Type B pancreatic cell (in vitro differentiated cells): ENCODE measurements at regions not wholly inside any gene's neighbourhood (a gene's known extent, or its start where the extent isn't known, plus 50 kb on each side); places are given as distances from the start of the nearest gene placed in this dataset.

Source experiments
- DNase-seq: peaks from one replicate; pipeline ENCODE4 v3.0.0; 2021; ENCODE audit warnings: mixed read lengths; ENCODE audit not compliant: unreplicated experiment; ENCODE audit errors: extremely low spot score
- H3K27ac Mint-ChIP-seq: 2 replicates; pipeline ENCODE4 v1.8.0; 2021; ENCODE audit warnings: mild to moderate bottlenecking, mixed read lengths
- H3K27me3 Mint-ChIP-seq: 2 replicates; pipeline ENCODE4 v1.8.0; 2021; ENCODE audit warnings: mixed read lengths
- H3K36me3 Mint-ChIP-seq: 2 replicates; pipeline ENCODE4 v1.8.0; 2021; ENCODE audit warnings: mixed read lengths
- H3K4me1 Mint-ChIP-seq: one replicate; pipeline ENCODE4 v1.8.0; 2021; ENCODE audit warnings: mixed read lengths; ENCODE audit not compliant: unreplicated experiment
- H3K4me3 Mint-ChIP-seq: 2 replicates; pipeline ENCODE4 v1.8.0; 2021; ENCODE audit warnings: mild to moderate bottlenecking, mixed read lengths
- H3K9me3 Mint-ChIP-seq: 2 replicates; pipeline ENCODE4 v1.8.0; 2021; ENCODE audit warnings: mixed read lengths
- TF ChIP-seq, protein P1 (sequence below): fragments of 200-600 bp; sonication (generic); conservative IDR thresholded peaks from 2 replicates; pipeline ENCODE4 v1.5.0; 2021; ENCODE audit warnings: antibody characterized with exemption, mild to moderate bottlenecking

DNA sequence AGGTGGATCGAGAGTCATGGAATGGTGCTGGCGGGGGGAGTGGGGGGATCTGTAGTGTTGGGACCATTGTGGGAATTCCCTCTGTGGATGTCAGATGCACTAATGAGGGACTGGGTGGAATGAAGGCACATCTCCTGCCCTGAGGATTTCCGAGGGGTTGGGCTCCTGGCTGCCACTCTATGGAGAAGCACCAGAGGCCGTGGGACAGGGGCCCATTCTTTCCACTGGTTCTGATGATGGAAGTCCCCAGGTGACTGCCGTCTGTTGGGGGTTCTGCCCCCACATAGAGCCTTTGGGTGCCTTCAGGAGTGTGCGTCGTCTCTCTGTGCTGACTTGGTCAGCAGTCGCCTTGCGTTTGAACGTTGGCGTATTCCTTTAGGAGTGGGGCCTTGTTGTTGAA, 202.9 kb downstream of the GLRX3 start:
- Mint-ChIP-seq H3K4me3 (no peak overlapping the region), H3K9me3 (no peaks in the 10 kb centered on the region), H3K27me3 (peaks cover 26% of the 10 kb centered on the region), H3K27ac (no peak overlapping the region), H3K4me1 (no peaks in the 10 kb centered on the region), H3K36me3 (no peaks in the 10 kb centered on the region)
- TF ChIP-seq, protein P1, sequence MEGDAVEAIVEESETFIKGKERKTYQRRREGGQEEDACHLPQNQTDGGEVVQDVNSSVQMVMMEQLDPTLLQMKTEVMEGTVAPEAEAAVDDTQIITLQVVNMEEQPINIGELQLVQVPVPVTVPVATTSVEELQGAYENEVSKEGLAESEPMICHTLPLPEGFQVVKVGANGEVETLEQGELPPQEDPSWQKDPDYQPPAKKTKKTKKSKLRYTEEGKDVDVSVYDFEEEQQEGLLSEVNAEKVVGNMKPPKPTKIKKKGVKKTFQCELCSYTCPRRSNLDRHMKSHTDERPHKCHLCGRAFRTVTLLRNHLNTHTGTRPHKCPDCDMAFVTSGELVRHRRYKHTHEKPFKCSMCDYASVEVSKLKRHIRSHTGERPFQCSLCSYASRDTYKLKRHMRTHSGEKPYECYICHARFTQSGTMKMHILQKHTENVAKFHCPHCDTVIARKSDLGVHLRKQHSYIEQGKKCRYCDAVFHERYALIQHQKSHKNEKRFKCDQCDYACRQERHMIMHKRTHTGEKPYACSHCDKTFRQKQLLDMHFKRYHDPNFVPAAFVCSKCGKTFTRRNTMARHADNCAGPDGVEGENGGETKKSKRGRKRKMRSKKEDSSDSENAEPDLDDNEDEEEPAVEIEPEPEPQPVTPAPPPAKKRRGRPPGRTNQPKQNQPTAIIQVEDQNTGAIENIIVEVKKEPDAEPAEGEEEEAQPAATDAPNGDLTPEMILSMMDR = no peak
- DNase-seq = no peak

DNA sequence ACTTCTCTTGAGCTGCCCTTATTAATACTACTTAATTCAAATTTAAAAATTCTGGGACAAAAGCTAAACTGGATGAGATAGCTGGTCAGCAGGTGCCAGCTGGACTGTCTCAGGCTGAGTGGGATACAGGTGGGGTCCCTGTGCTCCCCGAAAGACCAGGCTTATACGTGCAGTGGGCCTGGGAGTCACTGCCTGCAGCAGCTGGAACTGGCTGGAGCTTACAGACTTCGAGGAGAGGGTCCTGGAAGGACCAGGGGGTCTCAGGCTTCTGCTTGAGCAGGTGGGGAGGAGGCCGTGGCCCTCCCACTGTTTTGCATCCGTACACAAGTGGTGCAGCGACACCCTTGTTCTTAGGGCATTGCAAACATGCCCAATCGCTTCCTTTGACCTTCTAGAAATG, 203.7 kb downstream of the GLRX3 start:
- TF ChIP-seq, protein P1 = no peak
- Mint-ChIP-seq H3K27me3 (peaks cover 26% of the 10 kb centered on the region), H3K27ac (no peak overlapping the region), H3K4me3 (no peak overlapping the region), H3K4me1 (no peaks in the 10 kb centered on the region), H3K9me3 (no peaks in the 10 kb centered on the region), H3K36me3 (no peaks in the 10 kb centered on the region)
- peak; percentile 43 for DNase-seq

DNA sequence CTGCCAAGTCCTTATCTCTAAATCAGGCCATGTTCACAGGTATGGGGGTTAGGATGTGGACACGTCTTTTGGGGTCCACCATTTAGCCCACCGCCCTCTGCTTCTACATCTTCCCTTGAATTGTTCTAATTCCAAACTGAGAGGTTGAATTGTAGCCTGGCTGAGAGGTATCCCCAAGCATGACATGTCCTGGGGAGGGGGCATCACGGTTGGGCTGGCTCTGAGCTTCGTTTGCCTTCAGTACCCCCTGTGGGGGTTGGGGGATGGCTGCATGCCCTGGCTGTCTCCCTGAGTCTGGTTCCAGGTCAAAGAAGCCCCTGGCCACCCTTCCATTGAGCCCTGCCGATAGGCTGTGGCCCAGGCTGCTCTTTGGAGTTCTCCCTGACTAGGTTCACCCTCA, 204.6 kb downstream of the GLRX3 start:
- Mint-ChIP-seq H3K9me3 (no peaks in the 10 kb centered on the region), H3K27me3 (peaks cover 26% of the 10 kb centered on the region), H3K27ac (no peak overlapping the region), H3K4me3 (no peak overlapping the region), H3K4me1 (no peaks in the 10 kb centered on the region), H3K36me3 (no peaks in the 10 kb centered on the region)
- DNase-seq = peak; percentile 47
- TF ChIP-seq, protein P1 = no peak

GRCh38 chr10:130341356-130341755, 205.2 kb downstream of the GLRX3 start:
- H3K27ac Mint-ChIP-seq = no peak overlapping the region
- H3K27me3 Mint-ChIP-seq = peaks cover 26% of the 10 kb centered on the region
- TF ChIP-seq, protein P1 = peak; percentile 79
- H3K36me3 Mint-ChIP-seq = no peaks in the 10 kb centered on the region
- H3K9me3 Mint-ChIP-seq = no peaks in the 10 kb centered on the region
- H3K4me1 Mint-ChIP-seq = no peaks in the 10 kb centered on the region
- no peak overlapping the region for H3K4me3 Mint-ChIP-seq
- peak; percentile 66 for DNase-seq

- Mint-ChIP-seq H3K27me3 (peaks cover 22% of the 10 kb centered on the region), H3K4me1 (no peaks in the 10 kb centered on the region), H3K9me3 (no peaks in the 10 kb centered on the region), H3K4me3 (no peak overlapping the region), H3K36me3 (no peaks in the 10 kb centered on the region), H3K27ac (no peak overlapping the region)
- TF ChIP-seq, protein P1 = no peak
- DNase-seq = no peak
Measured at GRCh38 chr10:130345728-130346127, 209.5 kb downstream of the GLRX3 start.

DNA sequence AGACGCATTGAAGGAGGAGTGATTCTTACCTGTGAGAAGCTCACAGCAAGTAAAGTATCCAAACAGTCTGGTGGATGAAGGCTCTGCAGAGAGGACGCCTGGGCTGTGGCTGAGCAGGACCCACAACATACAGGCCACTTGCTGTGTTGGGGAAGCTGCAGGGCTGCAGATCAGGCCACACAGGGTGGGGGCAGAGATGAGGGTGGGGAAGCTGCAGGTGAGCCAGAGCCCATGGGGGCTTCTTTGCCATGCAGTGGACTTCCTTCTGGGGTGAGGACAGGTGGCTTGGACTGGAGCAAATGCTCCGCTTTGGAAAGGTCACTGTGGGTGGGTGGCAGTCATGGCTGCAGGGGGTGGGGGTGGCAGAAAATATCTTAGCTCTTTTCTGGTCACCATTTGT, 214.8 kb downstream of the GLRX3 start:
- DNase-seq = peak; percentile 56
- H3K36me3 Mint-ChIP-seq = no peaks in the 10 kb centered on the region
- H3K4me3 Mint-ChIP-seq = no peak overlapping the region
- H3K27ac Mint-ChIP-seq = no peak overlapping the region
- H3K9me3 Mint-ChIP-seq = no peaks in the 10 kb centered on the region
- TF ChIP-seq, protein P1 = no peak
- H3K27me3 Mint-ChIP-seq = peaks cover 18% of the 10 kb centered on the region
- H3K4me1 Mint-ChIP-seq = no peaks in the 10 kb centered on the region
